ENCODE measurements at regions not wholly inside any gene's neighbourhood (a gene's known extent, or its start where the extent isn't known, plus 50 kb on each side); places are given as distances from the start of the nearest gene placed in this dataset.

DNA sequence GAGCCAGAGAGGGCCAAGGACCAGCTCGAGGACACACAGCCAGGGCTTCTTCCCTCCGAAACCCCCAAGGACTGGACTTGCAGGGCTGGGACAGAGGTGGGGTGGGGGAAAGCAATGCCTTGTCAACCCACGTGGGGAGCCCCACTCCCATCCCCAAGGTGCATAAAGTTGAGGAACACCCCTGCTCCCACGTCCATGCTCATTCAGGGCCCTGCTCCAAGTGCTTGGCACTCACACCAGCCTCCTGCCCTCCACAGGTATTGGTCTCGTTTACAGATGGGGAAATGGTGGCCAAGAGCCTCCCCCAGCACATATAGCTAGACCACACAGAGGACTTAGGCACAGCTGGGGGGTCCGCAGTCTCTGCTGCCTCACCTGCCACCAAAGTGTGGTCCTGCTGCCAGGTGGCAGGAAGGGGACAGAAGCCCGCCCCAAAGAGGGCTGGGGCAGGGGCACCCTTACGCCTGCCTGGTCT, 50.5 kb upstream of the CSPG4 start:
- TF ChIP-seq, protein P1, sequence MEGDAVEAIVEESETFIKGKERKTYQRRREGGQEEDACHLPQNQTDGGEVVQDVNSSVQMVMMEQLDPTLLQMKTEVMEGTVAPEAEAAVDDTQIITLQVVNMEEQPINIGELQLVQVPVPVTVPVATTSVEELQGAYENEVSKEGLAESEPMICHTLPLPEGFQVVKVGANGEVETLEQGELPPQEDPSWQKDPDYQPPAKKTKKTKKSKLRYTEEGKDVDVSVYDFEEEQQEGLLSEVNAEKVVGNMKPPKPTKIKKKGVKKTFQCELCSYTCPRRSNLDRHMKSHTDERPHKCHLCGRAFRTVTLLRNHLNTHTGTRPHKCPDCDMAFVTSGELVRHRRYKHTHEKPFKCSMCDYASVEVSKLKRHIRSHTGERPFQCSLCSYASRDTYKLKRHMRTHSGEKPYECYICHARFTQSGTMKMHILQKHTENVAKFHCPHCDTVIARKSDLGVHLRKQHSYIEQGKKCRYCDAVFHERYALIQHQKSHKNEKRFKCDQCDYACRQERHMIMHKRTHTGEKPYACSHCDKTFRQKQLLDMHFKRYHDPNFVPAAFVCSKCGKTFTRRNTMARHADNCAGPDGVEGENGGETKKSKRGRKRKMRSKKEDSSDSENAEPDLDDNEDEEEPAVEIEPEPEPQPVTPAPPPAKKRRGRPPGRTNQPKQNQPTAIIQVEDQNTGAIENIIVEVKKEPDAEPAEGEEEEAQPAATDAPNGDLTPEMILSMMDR (conservative IDR thresholded peaks at IDR 0.05; ENCODE audit: low read depth in 2 of 2) = no peak
- TF ChIP-seq POLR2AphosphoS5 (IDR thresholded peaks at IDR 0.05; ENCODE audit: low read depth) (no peak), EZH2 (IDR thresholded peaks at IDR 0.05; ENCODE audit: low read depth, unreplicated experiment) (no peak), JUNB (IDR thresholded peaks at IDR 0.05; ENCODE audit: unreplicated experiment) (no peak), CREB1 (CRISPR knock-in tag; IDR thresholded peaks at IDR 0.05; ENCODE audit: low read depth) (no peak), EZH2phosphoT487 (IDR thresholded peaks at IDR 0.05; ENCODE audit: unreplicated experiment) (no peak), STAT1 (IDR thresholded peaks at IDR 0.05; ENCODE audit: unreplicated experiment) (no peak), ZNF114 (CRISPR knock-in tag; IDR thresholded peaks at IDR 0.05) (no peak), NANOG (IDR thresholded peaks at IDR 0.05; ENCODE audit: borderline replicate concordance) (no peak)
- TF ChIP-seq, protein P2, sequence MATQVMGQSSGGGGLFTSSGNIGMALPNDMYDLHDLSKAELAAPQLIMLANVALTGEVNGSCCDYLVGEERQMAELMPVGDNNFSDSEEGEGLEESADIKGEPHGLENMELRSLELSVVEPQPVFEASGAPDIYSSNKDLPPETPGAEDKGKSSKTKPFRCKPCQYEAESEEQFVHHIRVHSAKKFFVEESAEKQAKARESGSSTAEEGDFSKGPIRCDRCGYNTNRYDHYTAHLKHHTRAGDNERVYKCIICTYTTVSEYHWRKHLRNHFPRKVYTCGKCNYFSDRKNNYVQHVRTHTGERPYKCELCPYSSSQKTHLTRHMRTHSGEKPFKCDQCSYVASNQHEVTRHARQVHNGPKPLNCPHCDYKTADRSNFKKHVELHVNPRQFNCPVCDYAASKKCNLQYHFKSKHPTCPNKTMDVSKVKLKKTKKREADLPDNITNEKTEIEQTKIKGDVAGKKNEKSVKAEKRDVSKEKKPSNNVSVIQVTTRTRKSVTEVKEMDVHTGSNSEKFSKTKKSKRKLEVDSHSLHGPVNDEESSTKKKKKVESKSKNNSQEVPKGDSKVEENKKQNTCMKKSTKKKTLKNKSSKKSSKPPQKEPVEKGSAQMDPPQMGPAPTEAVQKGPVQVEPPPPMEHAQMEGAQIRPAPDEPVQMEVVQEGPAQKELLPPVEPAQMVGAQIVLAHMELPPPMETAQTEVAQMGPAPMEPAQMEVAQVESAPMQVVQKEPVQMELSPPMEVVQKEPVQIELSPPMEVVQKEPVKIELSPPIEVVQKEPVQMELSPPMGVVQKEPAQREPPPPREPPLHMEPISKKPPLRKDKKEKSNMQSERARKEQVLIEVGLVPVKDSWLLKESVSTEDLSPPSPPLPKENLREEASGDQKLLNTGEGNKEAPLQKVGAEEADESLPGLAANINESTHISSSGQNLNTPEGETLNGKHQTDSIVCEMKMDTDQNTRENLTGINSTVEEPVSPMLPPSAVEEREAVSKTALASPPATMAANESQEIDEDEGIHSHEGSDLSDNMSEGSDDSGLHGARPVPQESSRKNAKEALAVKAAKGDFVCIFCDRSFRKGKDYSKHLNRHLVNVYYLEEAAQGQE (IDR thresholded peaks at IDR 0.05; ENCODE audit: unreplicated experiment) = no peak
- TF ChIP-seq, protein P3, sequence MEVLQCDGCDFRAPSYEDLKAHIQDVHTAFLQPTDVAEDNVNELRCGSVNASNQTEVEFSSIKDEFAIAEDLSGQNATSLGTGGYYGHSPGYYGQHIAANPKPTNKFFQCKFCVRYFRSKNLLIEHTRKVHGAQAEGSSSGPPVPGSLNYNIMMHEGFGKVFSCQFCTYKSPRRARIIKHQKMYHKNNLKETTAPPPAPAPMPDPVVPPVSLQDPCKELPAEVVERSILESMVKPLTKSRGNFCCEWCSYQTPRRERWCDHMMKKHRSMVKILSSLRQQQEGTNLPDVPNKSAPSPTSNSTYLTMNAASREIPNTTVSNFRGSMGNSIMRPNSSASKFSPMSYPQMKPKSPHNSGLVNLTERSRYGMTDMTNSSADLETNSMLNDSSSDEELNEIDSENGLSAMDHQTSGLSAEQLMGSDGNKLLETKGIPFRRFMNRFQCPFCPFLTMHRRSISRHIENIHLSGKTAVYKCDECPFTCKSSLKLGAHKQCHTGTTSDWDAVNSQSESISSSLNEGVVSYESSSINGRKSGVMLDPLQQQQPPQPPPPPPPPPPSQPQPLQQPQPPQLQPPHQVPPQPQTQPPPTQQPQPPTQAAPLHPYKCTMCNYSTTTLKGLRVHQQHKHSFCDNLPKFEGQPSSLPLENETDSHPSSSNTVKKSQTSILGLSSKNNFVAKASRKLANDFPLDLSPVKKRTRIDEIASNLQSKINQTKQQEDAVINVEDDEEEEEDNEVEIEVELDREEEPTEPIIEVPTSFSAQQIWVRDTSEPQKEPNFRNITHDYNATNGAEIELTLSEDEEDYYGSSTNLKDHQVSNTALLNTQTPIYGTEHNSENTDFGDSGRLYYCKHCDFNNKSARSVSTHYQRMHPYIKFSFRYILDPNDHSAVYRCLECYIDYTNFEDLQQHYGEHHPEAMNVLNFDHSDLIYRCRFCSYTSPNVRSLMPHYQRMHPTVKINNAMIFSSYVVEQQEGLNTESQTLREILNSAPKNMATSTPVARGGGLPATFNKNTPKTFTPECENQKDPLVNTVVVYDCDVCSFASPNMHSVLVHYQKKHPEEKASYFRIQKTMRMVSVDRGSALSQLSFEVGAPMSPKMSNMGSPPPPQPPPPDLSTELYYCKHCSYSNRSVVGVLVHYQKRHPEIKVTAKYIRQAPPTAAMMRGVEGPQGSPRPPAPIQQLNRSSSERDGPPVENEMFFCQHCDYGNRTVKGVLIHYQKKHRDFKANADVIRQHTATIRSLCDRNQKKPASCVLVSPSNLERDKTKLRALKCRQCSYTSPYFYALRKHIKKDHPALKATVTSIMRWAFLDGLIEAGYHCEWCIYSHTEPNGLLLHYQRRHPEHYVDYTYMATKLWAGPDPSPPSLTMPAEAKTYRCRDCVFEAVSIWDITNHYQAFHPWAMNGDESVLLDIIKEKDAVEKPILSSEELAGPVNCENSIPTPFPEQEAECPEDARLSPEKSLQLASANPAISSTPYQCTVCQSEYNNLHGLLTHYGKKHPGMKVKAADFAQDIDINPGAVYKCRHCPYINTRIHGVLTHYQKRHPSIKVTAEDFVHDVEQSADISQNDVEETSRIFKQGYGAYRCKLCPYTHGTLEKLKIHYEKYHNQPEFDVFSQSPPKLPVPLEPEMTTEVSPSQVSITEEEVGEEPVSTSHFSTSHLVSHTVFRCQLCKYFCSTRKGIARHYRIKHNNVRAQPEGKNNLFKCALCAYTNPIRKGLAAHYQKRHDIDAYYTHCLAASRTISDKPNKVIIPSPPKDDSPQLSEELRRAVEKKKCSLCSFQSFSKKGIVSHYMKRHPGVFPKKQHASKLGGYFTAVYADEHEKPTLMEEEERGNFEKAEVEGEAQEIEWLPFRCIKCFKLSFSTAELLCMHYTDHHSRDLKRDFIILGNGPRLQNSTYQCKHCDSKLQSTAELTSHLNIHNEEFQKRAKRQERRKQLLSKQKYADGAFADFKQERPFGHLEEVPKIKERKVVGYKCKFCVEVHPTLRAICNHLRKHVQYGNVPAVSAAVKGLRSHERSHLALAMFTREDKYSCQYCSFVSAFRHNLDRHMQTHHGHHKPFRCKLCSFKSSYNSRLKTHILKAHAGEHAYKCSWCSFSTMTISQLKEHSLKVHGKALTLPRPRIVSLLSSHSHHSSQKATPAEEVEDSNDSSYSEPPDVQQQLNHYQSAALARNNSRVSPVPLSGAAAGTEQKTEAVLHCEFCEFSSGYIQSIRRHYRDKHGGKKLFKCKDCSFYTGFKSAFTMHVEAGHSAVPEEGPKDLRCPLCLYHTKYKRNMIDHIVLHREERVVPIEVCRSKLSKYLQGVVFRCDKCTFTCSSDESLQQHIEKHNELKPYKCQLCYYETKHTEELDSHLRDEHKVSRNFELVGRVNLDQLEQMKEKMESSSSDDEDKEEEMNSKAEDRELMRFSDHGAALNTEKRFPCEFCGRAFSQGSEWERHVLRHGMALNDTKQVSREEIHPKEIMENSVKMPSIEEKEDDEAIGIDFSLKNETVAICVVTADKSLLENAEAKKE (CRISPR knock-in tag; IDR thresholded peaks at IDR 0.05) = no peak
- TF ChIP-seq, protein P4, sequence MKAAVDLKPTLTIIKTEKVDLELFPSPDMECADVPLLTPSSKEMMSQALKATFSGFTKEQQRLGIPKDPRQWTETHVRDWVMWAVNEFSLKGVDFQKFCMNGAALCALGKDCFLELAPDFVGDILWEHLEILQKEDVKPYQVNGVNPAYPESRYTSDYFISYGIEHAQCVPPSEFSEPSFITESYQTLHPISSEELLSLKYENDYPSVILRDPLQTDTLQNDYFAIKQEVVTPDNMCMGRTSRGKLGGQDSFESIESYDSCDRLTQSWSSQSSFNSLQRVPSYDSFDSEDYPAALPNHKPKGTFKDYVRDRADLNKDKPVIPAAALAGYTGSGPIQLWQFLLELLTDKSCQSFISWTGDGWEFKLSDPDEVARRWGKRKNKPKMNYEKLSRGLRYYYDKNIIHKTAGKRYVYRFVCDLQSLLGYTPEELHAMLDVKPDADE (IDR thresholded peaks at IDR 0.05) = no peak
